Stimulated activated CD8-positive, alpha-beta memory T cell treated with anti-CD3 and anti-CD28 coated beads, Interleukin-4, amount 100 ng/mL, for 24 hours (primary cell): ENCODE measurements at regions not wholly inside any gene's neighbourhood (a gene's known extent, or its start where the extent isn't known, plus 50 kb on each side); places are given as distances from the start of the nearest gene placed in this dataset.

Experiments used
- DNase-seq: peaks from one replicate; pipeline ENCODE4 v3.0.0-alpha.2; 2020; ENCODE audit warnings: low read depth

DNA sequence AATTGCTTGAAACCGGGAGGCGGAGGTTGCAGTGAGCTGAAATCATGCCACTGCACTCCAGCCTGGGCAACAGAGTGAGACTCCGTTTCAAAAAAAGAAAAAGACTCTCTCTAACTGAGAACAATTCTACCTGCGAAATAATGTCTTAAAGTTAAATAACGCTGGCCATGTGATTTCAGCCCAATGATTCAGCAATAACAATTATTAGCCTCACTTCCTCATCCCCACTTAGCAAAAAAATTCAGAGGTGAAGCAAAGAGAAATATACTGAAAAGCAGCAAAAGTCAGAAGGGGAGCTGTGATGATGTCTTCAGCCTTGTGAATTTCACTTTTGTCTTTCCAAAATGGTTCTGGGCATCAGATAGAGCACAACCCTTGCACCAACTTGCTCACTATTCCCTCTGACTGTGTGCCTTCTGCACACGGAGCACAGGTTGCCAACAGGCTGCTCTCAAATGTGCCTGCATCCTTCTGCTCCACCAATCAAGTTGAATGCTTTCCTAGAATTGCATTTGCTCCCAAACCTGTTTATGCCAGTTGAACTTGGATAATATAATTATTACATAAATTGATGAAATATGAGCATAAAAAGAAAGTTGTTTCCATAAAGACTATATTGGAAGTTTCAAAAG is 79.8 kb upstream of the IPO9 start:
- DNase-seq, result no peak

DNA sequence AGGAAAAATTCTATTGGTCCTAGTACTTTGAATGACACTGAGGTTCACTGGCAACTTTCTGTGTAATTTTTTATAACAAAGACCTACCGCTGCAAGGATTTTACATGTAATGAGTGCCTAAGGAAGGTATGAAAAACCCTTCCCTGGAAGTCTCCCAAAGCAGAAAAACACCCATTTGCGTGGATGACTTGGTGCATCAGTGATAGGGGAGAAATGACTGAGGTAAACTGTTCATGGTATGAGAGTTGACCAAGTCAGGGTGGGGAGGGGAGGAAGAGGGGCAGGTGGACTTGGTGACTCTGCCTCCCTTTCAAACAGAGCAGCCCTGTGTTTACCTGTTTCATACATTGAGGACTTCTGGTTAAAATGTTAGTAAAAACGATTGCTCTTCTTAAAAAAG is 78.8 kb upstream of the IPO9 start:
- DNase-seq, result no peak

DNA sequence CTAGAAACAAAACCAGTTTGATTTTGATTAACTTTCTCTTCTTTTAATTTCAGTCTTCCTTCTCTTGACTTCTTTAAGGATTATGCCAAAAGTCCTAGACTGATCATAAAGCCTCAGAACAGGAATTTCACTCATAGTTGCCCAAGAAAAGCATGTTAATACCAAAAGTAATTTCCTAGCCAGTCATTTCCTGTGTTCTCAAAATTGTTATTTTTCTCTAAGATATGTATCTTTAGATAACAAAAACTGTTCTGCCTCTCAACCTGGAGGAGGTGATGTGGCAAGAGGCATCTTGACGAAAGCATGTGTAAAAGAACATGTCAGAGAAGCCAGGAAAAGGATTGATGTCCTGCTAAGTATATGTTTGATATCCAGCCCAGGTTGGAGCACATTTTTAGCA is 78.0 kb upstream of the IPO9 start:
- DNase-seq, result no peak

DNA sequence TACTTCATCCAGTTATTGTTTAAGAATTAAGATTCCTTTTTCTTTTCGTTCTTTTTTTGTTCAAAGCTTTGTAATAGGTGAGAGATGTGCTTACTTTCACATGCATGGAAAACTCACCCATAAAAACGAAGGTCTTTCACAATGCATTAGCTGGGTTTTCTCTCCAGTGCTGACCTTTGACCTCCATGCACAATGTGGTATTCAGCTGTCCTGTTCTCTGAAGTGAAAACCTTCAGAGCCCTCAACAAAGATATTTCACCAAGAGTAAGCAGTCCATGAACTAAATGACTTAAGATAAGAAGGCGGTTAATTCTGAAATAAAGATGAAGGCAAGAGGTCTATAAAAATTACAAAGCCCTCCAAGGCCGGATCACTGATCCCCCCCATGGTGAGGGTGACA is 77.1 kb upstream of the IPO9 start:
- DNase-seq, result no peak

DNA sequence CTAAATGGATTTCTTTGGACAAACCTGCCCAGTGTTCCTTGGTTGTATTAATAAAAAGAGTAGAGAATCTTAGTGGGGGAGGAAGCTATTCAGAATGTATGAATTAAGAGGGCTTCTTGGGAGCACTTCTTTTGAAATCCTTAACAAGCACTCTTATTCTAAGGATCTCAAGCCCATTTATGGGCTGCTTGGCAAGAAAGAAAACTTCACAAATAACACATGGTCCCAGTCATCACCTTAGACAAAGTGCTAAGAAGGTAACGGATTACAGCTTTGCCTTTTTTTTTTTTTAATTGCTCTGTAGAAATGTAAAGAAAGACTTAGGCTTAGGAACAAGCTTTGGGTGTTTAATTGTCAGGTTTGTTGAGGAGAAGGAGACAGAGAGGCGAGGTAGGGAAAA is 76.6 kb upstream of the IPO9 start:
- DNase-seq, result no peak

DNA sequence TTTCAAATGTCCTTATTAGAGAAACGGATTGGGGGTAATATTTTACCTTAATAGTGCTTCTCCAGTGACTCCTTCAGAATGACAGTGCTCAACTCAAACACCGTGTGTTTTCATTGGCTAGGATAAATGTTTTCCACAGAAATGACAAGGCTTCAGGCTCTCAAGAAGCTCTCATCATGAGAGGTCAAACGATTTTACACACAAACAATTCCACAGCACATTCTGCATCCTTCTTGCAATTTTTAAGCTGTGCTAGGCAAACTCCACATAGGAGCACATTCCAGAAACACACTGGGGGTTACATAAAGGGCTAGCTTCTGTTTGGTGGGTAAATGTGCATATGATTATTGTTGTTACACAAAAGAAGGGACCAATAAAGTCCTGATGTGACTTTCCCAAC is 75.5 kb upstream of the IPO9 start:
- no peak for DNase-seq

DNA sequence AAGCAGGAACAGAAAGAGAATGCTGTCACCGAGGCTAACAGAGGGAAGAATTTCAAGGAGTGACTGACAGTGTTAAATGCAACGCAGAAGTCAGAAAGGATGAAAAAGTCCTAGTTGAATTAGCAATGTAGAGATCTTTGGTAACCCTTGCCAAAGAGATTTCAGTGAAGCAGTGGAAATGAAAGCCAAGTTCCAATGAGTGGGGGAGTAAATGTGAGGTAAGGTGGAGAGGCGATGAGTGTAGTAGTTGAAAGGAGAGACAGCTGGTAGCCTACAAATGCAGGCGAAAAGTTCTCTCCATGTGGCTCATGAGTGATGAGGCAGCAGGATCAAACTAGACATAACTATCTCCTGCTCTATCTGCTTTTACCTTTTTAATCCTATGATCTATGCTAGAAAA is 74.6 kb upstream of the IPO9 start:
- DNase-seq, result no peak

DNA sequence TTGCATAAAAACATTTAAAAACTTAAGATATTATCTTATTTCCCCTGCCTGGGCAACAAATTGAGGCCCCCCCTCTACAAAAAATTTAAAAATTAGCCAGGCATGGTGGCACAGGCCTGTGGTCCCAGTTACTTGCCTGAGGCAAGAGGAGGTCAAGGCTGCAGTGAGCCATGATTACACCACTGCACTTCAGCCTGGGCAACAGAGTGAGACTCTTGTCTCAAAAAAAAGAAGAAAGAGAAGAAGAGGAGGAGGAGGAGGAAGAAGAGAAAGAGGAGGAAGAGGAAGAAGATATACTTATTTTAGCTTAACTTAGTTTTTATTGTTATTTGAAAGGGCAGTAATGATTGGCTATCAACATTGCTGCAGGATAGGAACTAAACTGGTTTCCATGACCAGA is 73.8 kb upstream of the IPO9 start:
- no peak for DNase-seq

DNA sequence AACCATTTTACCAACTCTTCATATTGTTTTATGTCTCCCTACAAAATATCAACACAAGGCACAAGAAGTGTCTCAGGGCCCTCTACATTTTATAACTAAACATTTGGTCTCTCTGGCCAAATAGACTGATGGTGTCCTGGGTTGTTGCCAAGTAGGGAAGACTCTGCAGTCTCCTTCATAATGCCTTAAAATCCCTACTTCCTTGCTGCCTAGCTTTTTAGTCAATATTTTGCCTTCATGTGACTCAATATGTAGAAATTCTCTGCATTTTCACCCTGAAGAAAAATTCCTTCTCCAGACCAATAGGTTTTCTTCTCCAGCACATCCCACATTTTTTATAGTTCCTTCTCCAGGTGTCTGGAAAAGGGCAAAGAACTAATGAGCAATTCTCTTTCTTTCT is 72.6 kb upstream of the IPO9 start:
- DNase-seq, result no peak

DNA sequence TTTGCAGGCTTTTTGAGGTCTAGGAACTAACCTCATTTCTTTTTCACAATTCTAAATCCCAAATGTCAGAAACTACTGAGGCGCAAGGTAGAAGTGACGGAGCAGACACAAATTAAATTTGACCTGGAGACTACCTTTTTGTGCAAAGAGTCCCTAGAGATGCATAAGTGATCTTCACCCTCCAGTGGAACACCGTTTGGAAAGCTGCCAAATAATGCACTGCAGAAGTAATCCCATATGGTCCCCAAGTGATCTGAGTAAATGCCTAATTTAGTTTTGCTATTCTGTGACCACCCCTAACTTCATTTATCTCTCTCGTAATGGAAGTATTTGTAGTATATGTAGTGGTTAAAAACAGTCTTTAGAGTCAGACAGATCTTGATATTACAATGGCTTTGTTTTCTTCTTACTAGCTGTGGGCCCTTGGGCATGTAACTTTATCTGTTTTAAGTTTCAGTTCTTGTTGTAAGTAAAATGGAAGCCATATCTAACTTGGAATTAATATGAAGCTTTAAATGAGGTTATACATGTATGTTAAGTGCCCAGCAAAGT is 70.4 kb upstream of the IPO9 start:
- DNase-seq, result no peak

DNA sequence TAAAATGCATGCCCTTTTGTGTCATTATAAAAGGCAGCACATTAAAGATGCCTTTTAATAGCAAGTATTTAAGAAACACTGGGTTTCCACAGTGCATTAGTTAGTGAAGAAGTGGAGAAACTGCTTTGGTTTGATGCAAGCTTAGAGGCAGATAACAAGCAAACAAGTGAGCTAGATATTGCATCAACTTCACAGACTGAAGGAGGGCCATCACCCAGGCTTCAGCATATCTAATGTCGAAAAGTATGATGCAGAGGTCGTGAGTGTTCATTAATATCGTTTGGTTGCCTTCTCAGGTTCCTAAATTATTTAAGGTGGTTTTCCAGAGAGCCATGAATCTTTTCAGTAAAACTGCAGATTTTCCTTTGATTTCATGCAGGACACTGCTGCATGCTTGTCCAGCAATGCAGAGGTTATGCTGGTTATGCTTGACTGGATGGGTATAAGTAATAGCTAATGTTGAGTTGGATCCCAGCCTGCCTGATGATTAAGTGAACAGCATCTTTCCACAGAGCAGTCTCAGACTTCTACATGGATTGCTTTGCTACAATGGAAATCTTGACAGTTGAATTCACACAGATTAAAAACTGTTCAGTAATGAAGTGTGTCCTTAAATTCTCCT is 69.7 kb upstream of the IPO9 start:
- no peak for DNase-seq

DNA sequence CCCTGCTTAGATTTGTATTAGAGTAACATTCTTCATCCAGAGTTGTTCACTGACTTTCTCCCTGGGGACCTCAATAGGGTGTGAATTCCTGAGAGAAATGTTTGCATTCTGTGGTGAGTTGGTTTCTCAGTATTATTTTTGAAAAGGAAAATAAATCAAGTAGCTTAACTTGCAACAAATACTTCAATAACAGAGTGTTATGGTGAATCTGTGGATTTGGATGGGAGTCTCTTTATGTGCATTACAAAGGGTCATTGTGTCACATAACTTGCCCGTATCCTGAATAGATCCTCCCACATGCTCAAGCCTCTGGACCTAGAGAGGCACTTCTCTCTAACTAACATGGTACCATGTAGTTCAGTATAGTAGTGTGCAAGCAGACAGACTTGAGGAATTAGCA is 68.4 kb upstream of the IPO9 start:
- no peak for DNase-seq

DNA sequence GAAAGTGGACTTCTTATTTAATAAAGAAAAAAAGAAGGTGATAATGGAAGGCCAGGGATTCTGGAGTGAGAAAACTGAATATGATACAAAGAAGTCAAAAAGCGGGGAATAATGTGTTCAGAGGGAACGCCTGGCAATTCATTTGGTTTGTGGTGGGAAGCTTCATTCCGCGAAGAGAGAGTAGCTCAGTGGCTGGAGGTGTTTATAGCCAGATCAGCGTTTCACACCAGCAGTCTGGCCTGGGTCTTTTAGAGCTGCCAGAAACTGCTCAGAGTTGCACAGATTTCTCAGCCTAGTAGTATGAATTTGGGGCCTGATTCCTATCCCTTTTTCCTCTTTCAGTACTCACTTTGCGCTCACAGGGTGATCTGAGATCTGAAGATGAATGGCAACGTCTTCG is 67.8 kb upstream of the IPO9 start:
- DNase-seq, result no peak

DNA sequence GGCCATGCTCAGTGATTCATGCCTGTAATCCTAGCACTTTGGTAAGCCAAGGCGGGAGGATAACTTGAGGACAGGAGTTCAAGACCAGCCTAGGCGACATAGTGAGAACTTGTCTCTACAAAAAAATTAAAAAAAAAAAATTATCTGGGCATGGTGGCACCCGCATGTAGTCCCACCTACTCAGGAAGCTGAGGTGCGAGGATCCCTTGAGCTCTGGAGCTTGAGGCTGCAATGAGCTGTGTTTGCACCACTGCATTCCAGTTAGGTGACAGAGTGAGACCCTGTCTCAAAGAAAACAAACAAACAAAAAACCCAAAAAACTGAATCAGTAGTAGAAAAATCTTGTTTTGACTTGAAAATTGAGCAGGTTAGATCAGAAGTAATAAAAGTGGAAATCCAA is 67.1 kb upstream of the IPO9 start:
- DNase-seq, result no peak

DNA sequence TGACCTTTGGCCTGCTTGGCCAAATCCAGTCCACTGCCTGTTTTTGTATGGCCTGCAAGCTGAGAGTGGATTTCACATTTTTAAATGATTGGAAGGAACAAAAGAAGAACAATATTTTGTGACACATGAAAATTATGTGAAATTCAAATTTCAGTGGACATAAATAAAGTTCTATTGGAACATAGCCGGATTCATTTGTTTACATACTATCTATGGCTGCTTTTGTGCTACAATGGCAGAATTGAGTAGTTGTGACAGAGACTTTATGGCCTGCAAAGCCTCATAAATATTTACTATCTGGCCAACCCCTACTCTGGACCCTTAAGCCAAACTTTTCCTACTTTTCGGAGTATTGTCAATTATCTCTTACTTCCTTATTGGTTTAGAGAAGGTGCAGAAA is 66.6 kb upstream of the IPO9 start:
- no peak for DNase-seq

DNA sequence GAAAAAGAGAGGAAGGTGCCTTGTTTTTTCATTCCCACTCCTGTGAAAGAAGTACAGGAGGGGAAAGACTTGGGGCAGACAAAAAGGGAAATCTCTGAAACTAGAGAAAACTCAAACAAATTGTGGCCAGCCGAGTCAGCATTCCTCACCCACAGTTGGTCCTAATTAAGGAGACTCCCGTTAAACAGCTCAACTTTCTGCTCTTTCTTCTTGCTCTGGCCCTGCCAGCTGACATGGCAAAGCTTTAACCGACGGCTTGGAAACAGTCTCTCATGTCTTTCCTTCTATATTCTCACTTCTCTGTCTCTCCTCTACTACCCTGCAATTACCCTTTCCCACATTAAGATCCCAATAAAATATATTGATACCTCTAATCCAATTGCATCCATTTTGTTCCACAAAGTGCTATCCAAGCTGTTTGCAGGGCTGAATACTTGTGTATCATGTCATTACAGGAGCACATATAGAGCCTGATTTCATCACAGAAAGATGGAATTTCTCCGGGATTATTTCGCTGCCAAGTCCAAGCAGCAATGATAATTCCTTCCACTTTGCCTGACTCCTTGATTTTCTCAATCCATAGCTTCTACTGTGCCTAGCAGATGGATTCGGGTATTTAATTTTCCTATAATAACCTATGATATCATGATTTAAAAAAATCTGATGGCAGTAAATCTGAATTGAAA is 65.4 kb upstream of the IPO9 start:
- DNase-seq, result no peak

DNA sequence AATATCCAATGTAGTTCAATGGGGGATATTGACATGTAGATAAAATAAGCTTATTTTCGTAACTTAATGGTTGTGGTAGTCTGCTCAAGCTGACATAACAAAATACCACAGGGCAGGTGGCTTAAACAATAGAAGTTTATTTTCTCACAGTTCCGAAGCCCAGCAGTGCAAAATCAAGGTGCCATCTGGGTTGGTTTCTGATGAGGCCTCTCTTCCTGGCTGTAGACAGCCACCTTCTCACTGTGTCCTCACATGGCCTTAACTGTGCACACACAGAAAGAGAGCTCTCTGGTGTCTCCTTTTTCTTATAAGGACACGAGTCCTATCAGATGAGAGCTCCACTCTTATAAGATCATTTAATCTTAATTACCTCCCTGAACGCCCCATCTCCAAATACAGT is 64.8 kb upstream of the IPO9 start:
- DNase-seq, result no peak

DNA sequence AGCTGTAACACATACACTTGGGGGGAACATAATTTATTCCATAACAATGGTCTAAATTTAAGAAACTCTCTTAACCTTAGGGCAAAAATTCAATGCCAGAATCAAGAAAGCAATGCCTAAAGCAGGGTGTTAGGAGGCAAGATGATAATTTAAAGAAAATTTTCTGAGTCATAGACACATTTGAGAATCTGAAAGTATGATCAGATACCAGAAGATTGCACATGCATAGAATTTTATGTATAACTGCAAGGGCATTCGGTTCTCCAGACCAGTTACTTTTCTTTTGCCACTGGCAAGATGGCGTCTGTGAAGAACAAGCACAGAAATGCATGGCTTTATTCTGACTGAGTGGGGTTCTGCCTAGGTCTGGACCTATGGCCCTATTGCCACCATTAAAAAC is 64.4 kb upstream of the IPO9 start:
- DNase-seq, result no peak

DNA sequence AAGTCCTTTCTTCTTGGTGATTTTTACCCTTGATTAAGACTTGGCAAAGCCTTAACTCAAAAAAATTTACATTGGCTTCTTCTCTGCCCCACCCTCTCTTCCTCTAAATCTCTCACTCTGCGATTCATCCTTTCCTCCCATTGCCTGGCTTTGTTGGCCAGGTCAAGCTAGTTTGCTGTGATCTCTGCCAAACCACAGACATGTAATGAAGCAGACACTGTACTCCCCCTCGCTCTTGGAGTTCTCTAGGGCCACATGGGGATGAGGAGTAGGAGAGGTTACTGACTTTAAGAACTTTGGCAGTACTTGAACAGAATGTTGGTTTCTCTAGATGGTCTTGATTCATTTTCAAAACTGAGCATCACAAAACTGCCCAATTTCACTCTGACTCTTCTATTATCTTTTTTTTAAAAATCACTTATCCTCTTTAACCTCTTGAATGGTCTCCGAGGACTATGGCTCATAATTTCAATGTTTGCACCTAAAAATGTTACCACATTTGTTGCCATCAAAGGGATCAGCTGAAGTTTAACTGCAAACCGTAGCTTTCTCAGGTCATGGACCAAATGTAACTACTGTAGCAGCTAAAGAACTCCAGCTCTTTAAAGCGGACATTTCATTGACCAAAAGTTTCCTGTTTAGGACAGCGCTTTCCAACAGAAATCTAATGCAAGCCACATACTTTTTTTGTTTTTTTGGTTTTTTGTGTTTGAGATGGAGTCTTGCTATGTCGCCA is 62.7 kb upstream of the IPO9 start:
- DNase-seq, result no peak

DNA sequence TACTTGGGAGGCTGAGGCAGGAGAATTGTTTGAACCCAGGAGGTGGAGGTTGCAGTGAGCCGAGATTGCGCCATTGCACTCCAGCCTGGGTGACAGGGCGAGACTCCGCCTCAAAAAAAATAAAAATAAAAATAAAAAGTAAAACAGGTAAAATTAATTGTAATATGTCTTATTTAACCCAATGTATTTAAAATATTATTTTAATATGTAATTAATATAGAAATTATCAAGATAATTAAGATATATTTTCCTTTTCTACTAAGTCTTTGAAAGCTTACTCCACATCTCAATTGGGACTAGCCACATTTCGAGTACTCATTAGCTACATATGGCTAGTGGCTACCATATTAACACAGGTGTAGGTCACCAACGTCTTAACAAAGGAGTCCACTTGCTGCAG is 61.6 kb upstream of the IPO9 start:
- DNase-seq, result no peak

DNA sequence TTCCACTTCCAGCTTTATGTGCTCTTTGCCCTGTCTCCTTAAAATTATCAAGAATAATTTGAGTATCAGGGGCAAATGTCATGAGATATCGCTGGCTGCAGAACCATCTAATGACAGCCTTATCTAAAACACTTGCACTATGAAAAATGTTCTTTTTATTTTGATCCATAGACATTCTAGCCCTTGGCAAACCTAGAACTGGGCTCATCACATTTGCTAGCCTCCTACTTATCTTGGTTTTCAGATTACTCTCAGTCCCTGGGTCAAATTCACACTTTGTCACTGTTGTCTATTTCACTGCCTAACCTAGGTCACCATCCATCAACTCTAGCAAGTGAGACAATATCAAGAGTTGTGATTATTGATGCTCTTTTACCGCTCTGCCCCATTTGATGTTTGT is 59.9 kb upstream of the IPO9 start:
- DNase-seq, result no peak

DNA sequence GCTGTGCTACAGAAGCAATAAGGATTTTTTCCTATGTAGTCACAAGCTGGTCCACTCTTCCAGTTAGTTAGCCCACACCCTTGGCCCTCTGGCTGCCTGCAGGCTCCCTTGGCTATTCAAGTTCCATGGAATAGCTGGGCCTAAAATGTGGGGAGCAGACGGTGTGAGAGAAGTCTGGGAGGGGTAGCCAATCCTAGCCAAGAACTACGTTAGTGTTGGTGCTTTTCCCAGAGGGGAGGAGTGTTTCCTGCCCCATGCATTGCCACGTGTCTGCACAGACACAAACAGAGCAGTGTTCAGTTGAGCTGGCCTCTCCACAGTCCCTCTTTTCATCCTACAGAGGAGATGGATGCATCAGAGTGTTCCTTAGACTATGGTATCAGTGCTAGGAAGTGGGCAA is 59.0 kb upstream of the IPO9 start:
- DNase-seq, result no peak

DNA sequence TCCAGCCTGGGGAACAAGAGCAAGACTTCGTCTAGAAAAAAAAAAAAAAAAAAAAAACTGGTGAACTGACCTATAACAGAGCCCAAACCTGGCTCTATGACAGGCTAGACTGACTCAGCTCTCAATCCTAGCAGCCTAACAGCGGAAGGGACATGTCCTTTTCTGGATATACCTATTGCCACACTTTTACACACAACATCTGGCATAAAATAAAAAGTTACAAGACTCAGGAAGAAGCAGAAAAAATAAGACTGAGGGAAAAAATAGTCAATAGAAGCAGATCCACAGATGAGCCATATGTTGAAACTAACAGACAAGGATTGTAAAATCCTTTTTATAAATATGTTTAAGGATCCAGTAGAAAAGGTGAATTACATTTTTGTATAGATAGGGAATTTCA is 57.5 kb upstream of the IPO9 start:
- DNase-seq, result no peak
